ENCODE measurements at regions not wholly inside any gene's neighbourhood (a gene's known extent, or its start where the extent isn't known, plus 50 kb on each side); places are given as distances from the start of the nearest gene placed in this dataset.

- no peak for TF ChIP-seq CTCF (conservative IDR thresholded peaks at IDR 0.05)
- no peak for TF ChIP-seq EZH2 (IDR thresholded peaks at IDR 0.05; ENCODE audit: low read depth)
Measured at GRCh38 chr12:126144603-126145002, 1079.4 kb downstream of the AACS start.
